Heart left ventricle (tissue), 16 donors: ENCODE measurements at regions not wholly inside any gene's neighbourhood (a gene's known extent, or its start where the extent isn't known, plus 50 kb on each side); places are given as distances from the start of the nearest gene placed in this dataset.

ENCODE experiments used
- ATAC-seq, 4 donors: fragments of 200-7000 bp; cut with Tn5 transposase; one replicate each; pipeline ENCODE4 v1.9.1; 2020 to 2022; ENCODE audit warnings: moderate library complexity in 4 of 4, mild to moderate bottlenecking in 3 of 4, moderate number of reproducible peaks in 1 of 4
- DNase-seq, 5 donors: peaks; one replicate each; pipeline ENCODE4 v3.0.0-alpha.2; 2020
- H3K27ac ChIP-seq, 12 donors: fragments of 200-600 bp; sonication (generic) in 4 of 12; one replicate each; pipeline versions ENCODE4 v1.5.0 to v1.8.0; 2016 to 2022; ENCODE audit warnings: mild to moderate bottlenecking in 2 of 12
- H3K27me3 ChIP-seq, 9 donors: fragments of 200-600 bp; sonication (generic) in 2 of 9; one replicate each; pipeline versions ENCODE4 v1.5.1 to v1.8.0; 2016 to 2022; ENCODE audit warnings: mild to moderate bottlenecking in 3 of 9
- H3K36me3 ChIP-seq, 9 donors: fragments of 200-600 bp; sonication (generic) in 2 of 9; one replicate each; pipeline versions ENCODE4 v1.5.0 to v1.8.0; 2018 to 2022; ENCODE audit warnings: mild to moderate bottlenecking in 2 of 9
- H3K4me1 ChIP-seq, 12 donors: fragments of 200-600 bp; sonication (generic) in 4 of 12; one replicate each; pipeline versions ENCODE4 v1.5.0 to v1.8.0; 2016 to 2022; ENCODE audit warnings: mild to moderate bottlenecking in 3 of 12
- H3K4me3 ChIP-seq, 12 donors: fragments of 200-600 bp; sonication (generic) in 4 of 12; one replicate each; pipeline versions ENCODE4 v1.5.0 to v1.8.0; 2017 to 2022; ENCODE audit warnings: mild to moderate bottlenecking in 9 of 12, moderate library complexity in 4 of 12
- H3K9me3 ChIP-seq, 12 donors: fragments of 200-600 bp; sonication (generic) in 4 of 12; one replicate each; pipeline versions ENCODE4 v1.5.0 to v1.8.0; 2016 to 2022; ENCODE audit warnings: mild to moderate bottlenecking in 1 of 12
- CTCF ChIP-seq, 12 donors: fragments of 200-600 bp; sonication (generic) in 4 of 12; IDR thresholded peaks; one replicate each; pipeline versions ENCODE4 v1.5.0 to v1.8.0; 2018 to 2022; ENCODE audit warnings: antibody characterized with exemption in 12 of 12, mild to moderate bottlenecking in 5 of 12
- POLR2A ChIP-seq, 2 donors: fragments of 450-650 bp; IDR thresholded peaks; one replicate each; pipeline ENCODE4 v1.6.1; 2017; ENCODE audit warnings: antibody characterized with exemption in 2 of 2, mild to moderate bottlenecking in 2 of 2, moderate library complexity in 2 of 2
- WGBS, 4 donors: extraction: QIAGEN DNeasy Blood & Tissue Kit in 2 of 4; methylation state at CpG; one replicate each; pipeline versions ENCODE4 v1.1.5 to v1.1.7; 2013 to 2018; 5-methylcytosine and 5-hydroxymethylcytosine counted together
- intact Hi-C, 10 donors: fragments of 100-400 bp; cut with DNase I; formaldehyde crosslinking; loops; one replicate each; pipeline versions ENCODE4 v1.11.1 to v1.14.2; 2022
- donor health status: ischemic (EF 13 %, LVEDD 7.1; RV severe dilation, severe dysfunction).
- donor health status: healthy with polysubstance abuse.
- donor health status: DM: no; HTN: yes; CAD: no.
- donor health status: DM: no; HTN: no; CAD: no.
- donor health status: ischemic (EF 25% LVEDD 6.9; RV normal size, moderate dysfunction).
- donor health status: ischemic (EF 25% LVEDD 5.7; RV mildly dilated, moderate dysfunction).
- donor health status: healthy.
- donor health status: DM: yes; HTN: yes; CAD: no.
- donor health status: ischemic (EF 35%, LVEDD 5.7; RV mildly dilated, moderate dysfunction).
- donor health status: nonischemic (EF 11% LVEDD 7.7; RV severe dilation, severe dysfunction).
- donor health status: DM: yes; HTN: yes; CAD: no.
- donor health status: PGD.
- donor health status: ischemic (EF 29% LVEDD 5.4; RV normal size, mild dysfunction).
- donor health status: nonischemic (EF 23%, LVEDD 6.1; RV moderate dilation, normal function).

GRCh38 chr2:48248251-48248933, 66.1 kb upstream of the FOXN2 start:
- WGBS, 4 donors = 68 to 77% (median 72%) methylated on average over 3 of the region's 3 CpGs
- ATAC-seq (peak; percentile 90 to 99 (median 95)), DNase-seq (peak in 1 of 5 donors; percentile 32)
- H3K27me3 ChIP-seq = no peaks in the 10 kb centered on the region
- H3K4me1 ChIP-seq = peaks cover 14 to 52% (median 24%) of the 10 kb centered on the region in 12 donors
- TF ChIP-seq CTCF (IDR thresholded peaks at IDR 0.05) = no peak
- no peak for TF ChIP-seq POLR2A (IDR thresholded peaks at IDR 0.05)
- H3K4me3 ChIP-seq = peak overlapping the region in 1 of 12 donors; percentile 0
- H3K27ac ChIP-seq = peak overlapping the region; percentile 50 to 89 (median 72)
- H3K36me3 ChIP-seq = no peaks in the 10 kb centered on the region
- intact Hi-C loops = loop anchor here in 3 of 10 donors (2.0 to 10.0 kb wide), 3 partner anchors 56 to 166 kb away; no protein-coding TSS in a partner anchor
- peaks cover 0 to 3% (median 0%) of the 10 kb centered on the region in 12 donors for H3K9me3 ChIP-seq

GRCh38 chr2:48249025-48249424, 65.5 kb upstream of the FOXN2 start:
- peak in 1 of 5 donors; percentile 29 for DNase-seq
- WGBS, 4 donors = 15 to 33% (median 25%) methylated on average over 2 of the region's 2 CpGs
- ATAC-seq = peak; percentile 47 to 84 (median 72)

GRCh38 chr2:48249631-48250473, 64.6 kb upstream of the FOXN2 start:
- H3K9me3 ChIP-seq = peaks cover 0 to 3% (median 0%) of the 10 kb centered on the region in 12 donors
- H3K4me3 ChIP-seq = peak overlapping the region in 1 of 12 donors; percentile 8
- peak overlapping the region in 11 of 12 donors; percentile 42 to 89 (median 78) for H3K27ac ChIP-seq
- H3K27me3 ChIP-seq = no peaks in the 10 kb centered on the region
- H3K4me1 ChIP-seq = peaks cover 14 to 59% (median 24%) of the 10 kb centered on the region in 12 donors
- intact Hi-C loops = loop anchor here in 5 of 10 donors (2.0 to 10.0 kb wide), 4 partner anchors 42 to 165 kb away; no protein-coding TSS in a partner anchor
- TF ChIP-seq CTCF (IDR thresholded peaks at IDR 0.05) (no peak), POLR2A (IDR thresholded peaks at IDR 0.05) (no peak)
- WGBS, 4 donors = 12 to 16% (median 15%) methylated on average over 5 of the region's 5 CpGs
- DNase-seq (no peak), ATAC-seq (peak in 3 of 4 donors; percentile 39 to 59 (median 41))
- no peaks in the 10 kb centered on the region for H3K36me3 ChIP-seq

More at GRCh38 chr2:48249025-48249424, 65.5 kb upstream of the FOXN2 start:
- Histone ChIP-seq H3K36me3 (no peaks in the 10 kb centered on the region), H3K27ac (peak overlapping the region; percentile 50 to 89 (median 72)), H3K9me3 (peaks cover 0 to 3% (median 0%) of the 10 kb centered on the region in 12 donors), H3K27me3 (no peaks in the 10 kb centered on the region), H3K4me3 (peak overlapping the region in 1 of 12 donors; percentile 0), H3K4me1 (peaks cover 14 to 58% (median 24%) of the 10 kb centered on the region in 12 donors)
- TF ChIP-seq CTCF (IDR thresholded peaks at IDR 0.05) (no peak), POLR2A (IDR thresholded peaks at IDR 0.05) (no peak)
- intact Hi-C loops = loop anchor here in 3 of 10 donors (2.0 to 10.0 kb wide), 3 partner anchors 56 to 166 kb away; no protein-coding TSS in a partner anchor
